ENCODE measurements at regions not wholly inside any gene's neighbourhood (a gene's known extent, or its start where the extent isn't known, plus 50 kb on each side); places are given as distances from the start of the nearest gene placed in this dataset.

GRCh38 chr7:15985587-15986384, 299.3 kb upstream of the MEOX2 start:
- H4K91ac ChIP-seq (ENCODE audit: low read length): no peak overlapping the region
- no CpG with 5 or more reads among the region's 2 CpGs for WGBS
- H3K27me3 ChIP-seq (ENCODE audit: control insufficient read depth in 1 of 2, insufficient read depth in 1 of 2, low read length in 2 of 2): no peaks in the 10 kb centered on the region
- DNase-seq: no peak
- peak overlapping the region in 1 of 2 experiments; percentile 61 for H3K4me3 ChIP-seq (ENCODE audit: insufficient read depth in 1 of 2, low read depth in 1 of 2, low read length in 2 of 2)
- no peak overlapping the region for H3K23ac ChIP-seq (ENCODE audit: low read length in 2 of 2)
- no peak overlapping the region for H3K18ac ChIP-seq (ENCODE audit: low read depth in 1 of 2, low read length in 2 of 2)
- H3K4me2 ChIP-seq (ENCODE audit: low read length, poor library complexity, severe bottlenecking): no peak overlapping the region
- H2BK12ac ChIP-seq (ENCODE audit: low read length in 2 of 2): no peak overlapping the region
- H3K4me1 ChIP-seq (ENCODE audit: control insufficient read depth, insufficient read depth, low read depth, low read length): no peaks in the 10 kb centered on the region
- no peak overlapping the region for H2BK5ac ChIP-seq (ENCODE audit: low read depth, low read length, poor library complexity, severe bottlenecking)
- no peak overlapping the region for H2AFZ ChIP-seq (ENCODE audit: low read depth, low read length)
- H2BK15ac ChIP-seq (ENCODE audit: low read depth, poor library complexity, severe bottlenecking): no peak overlapping the region
- no peak overlapping the region for H3K14ac ChIP-seq (ENCODE audit: low read length in 2 of 2)
- no peak overlapping the region for H2AK5ac ChIP-seq (ENCODE audit: low read length, severe bottlenecking)
- H2BK120ac ChIP-seq (ENCODE audit: low read depth, low read length): no peak overlapping the region
- no peak overlapping the region for H3K4ac ChIP-seq (ENCODE audit: low read depth in 1 of 2, low read length in 2 of 2)
- no peak overlapping the region for H4K8ac ChIP-seq (ENCODE audit: low read length)
- peak overlapping the region; percentile 57 for H3K9ac ChIP-seq (ENCODE audit: low read length)
- H3K27ac ChIP-seq (ENCODE audit: low read length, poor library complexity, severe bottlenecking): no peak overlapping the region
- no peaks in the 10 kb centered on the region for H3K9me3 ChIP-seq (ENCODE audit: control insufficient read depth, low read length)
- no peaks in the 10 kb centered on the region for H3K79me1 ChIP-seq (replicated peaks; ENCODE audit: low read length, poor library complexity, severe bottlenecking)
- no peaks in the 10 kb centered on the region for H3K36me3 ChIP-seq (ENCODE audit: control insufficient read depth in 1 of 2, insufficient read depth in 2 of 2, low read depth in 1 of 2, low read length in 2 of 2)

- no peak overlapping the region for H3K27ac ChIP-seq (ENCODE audit: low read length, poor library complexity, severe bottlenecking)
- H2BK120ac ChIP-seq (ENCODE audit: low read depth, low read length): no peak overlapping the region
- no peak overlapping the region for H2AK5ac ChIP-seq (ENCODE audit: low read length, severe bottlenecking)
- H3K4me1 ChIP-seq (ENCODE audit: control insufficient read depth, insufficient read depth, low read depth, low read length): no peaks in the 10 kb centered on the region
- H3K4ac ChIP-seq (ENCODE audit: low read depth in 1 of 2, low read length in 2 of 2): no peak overlapping the region
- H3K14ac ChIP-seq (ENCODE audit: low read length in 2 of 2): no peak overlapping the region
- H3K9ac ChIP-seq (ENCODE audit: low read length): no peak overlapping the region
- no peak overlapping the region for H2AFZ ChIP-seq (ENCODE audit: low read depth, low read length)
- 4% methylated on average over 1 of the region's 3 CpGs for WGBS
- no peak overlapping the region for H3K4me3 ChIP-seq (ENCODE audit: insufficient read depth in 1 of 2, low read depth in 1 of 2, low read length in 2 of 2)
- H2BK15ac ChIP-seq (ENCODE audit: low read depth, poor library complexity, severe bottlenecking): no peak overlapping the region
- H4K91ac ChIP-seq (ENCODE audit: low read length): no peak overlapping the region
- H4K8ac ChIP-seq (ENCODE audit: low read length): no peak overlapping the region
- H3K18ac ChIP-seq (ENCODE audit: low read depth in 1 of 2, low read length in 2 of 2): no peak overlapping the region
- no peaks in the 10 kb centered on the region for H3K79me1 ChIP-seq (replicated peaks; ENCODE audit: low read length, poor library complexity, severe bottlenecking)
- no peaks in the 10 kb centered on the region for H3K36me3 ChIP-seq (ENCODE audit: control insufficient read depth in 1 of 2, insufficient read depth in 2 of 2, low read depth in 1 of 2, low read length in 2 of 2)
- DNase-seq: peak; percentile 67
- H2BK12ac ChIP-seq (ENCODE audit: low read length in 2 of 2): no peak overlapping the region
- H3K23ac ChIP-seq (ENCODE audit: low read length in 2 of 2): no peak overlapping the region
- no peak overlapping the region for H2BK5ac ChIP-seq (ENCODE audit: low read depth, low read length, poor library complexity, severe bottlenecking)
- H3K4me2 ChIP-seq (ENCODE audit: low read length, poor library complexity, severe bottlenecking): no peak overlapping the region
- no peaks in the 10 kb centered on the region for H3K27me3 ChIP-seq (ENCODE audit: control insufficient read depth in 1 of 2, insufficient read depth in 1 of 2, low read length in 2 of 2)
- H3K9me3 ChIP-seq (ENCODE audit: control insufficient read depth, low read length): no peaks in the 10 kb centered on the region
Measured at GRCh38 chr7:15977663-15978062, 291.2 kb upstream of the MEOX2 start.

DNA sequence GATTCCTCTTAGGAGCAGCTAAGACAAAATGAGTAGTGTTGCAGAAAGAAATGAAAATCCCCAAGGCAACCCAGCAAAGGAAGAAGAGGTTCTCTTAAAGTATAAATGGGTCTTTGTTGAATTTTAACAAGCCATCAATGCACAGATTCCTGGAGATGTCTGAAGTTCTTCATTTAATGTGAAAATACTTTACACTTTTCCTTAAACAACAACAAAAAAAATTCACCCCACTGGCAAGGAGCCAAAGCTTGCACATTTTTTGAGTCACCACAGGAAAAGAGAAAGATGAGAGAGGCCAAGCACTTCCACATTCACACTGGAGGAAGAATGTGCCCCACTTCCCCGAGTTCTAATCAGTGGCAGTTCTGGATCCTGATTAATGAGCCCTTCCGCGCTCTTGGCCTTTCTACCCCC, 286.4 kb upstream of the MEOX2 start:
- Histone ChIP-seq H3K79me1 (replicated peaks; ENCODE audit: low read length, poor library complexity, severe bottlenecking) (no peaks in the 10 kb centered on the region), H4K8ac (ENCODE audit: low read length) (no peak overlapping the region), H3K4me1 (ENCODE audit: control insufficient read depth, insufficient read depth, low read depth, low read length) (no peaks in the 10 kb centered on the region), H3K9me3 (ENCODE audit: control insufficient read depth, low read length) (no peaks in the 10 kb centered on the region), H2BK15ac (ENCODE audit: low read depth, poor library complexity, severe bottlenecking) (no peak overlapping the region), H3K4me3 (ENCODE audit: insufficient read depth in 1 of 2, low read depth in 1 of 2, low read length in 2 of 2) (no peak overlapping the region), H2AFZ (ENCODE audit: low read depth, low read length) (no peak overlapping the region), H2BK12ac (ENCODE audit: low read length in 2 of 2) (no peak overlapping the region), H3K27me3 (ENCODE audit: control insufficient read depth in 1 of 2, insufficient read depth in 1 of 2, low read length in 2 of 2) (no peaks in the 10 kb centered on the region), H3K27ac (ENCODE audit: low read length, poor library complexity, severe bottlenecking) (no peak overlapping the region), H3K18ac (ENCODE audit: low read depth in 1 of 2, low read length in 2 of 2) (no peak overlapping the region), H3K4me2 (ENCODE audit: low read length, poor library complexity, severe bottlenecking) (peak overlapping the region; percentile 4), H3K36me3 (ENCODE audit: control insufficient read depth in 1 of 2, insufficient read depth in 2 of 2, low read depth in 1 of 2, low read length in 2 of 2) (no peaks in the 10 kb centered on the region), H3K4ac (ENCODE audit: low read depth in 1 of 2, low read length in 2 of 2) (no peak overlapping the region), H2BK5ac (ENCODE audit: low read depth, low read length, poor library complexity, severe bottlenecking) (no peak overlapping the region), H3K9ac (ENCODE audit: low read length) (no peak overlapping the region), H2AK5ac (ENCODE audit: low read length, severe bottlenecking) (no peak overlapping the region), H3K23ac (ENCODE audit: low read length in 2 of 2) (no peak overlapping the region), H3K14ac (ENCODE audit: low read length in 2 of 2) (no peak overlapping the region), H4K91ac (ENCODE audit: low read length) (no peak overlapping the region), H2BK120ac (ENCODE audit: low read depth, low read length) (no peak overlapping the region)
- peak; percentile 54 for DNase-seq
- WGBS: 0% methylated on average over 2 of the region's 3 CpGs

- no peak overlapping the region for H2BK120ac ChIP-seq (ENCODE audit: low read depth, low read length)
- no peak overlapping the region for H2AK5ac ChIP-seq (ENCODE audit: low read length, severe bottlenecking)
- no peak overlapping the region for H3K14ac ChIP-seq (ENCODE audit: low read length in 2 of 2)
- WGBS: 92% methylated on average over 2 of the region's 3 CpGs
- H3K4me1 ChIP-seq (ENCODE audit: control insufficient read depth, insufficient read depth, low read depth, low read length): no peaks in the 10 kb centered on the region
- H3K4ac ChIP-seq (ENCODE audit: low read depth in 1 of 2, low read length in 2 of 2): no peak overlapping the region
- H3K9me3 ChIP-seq (ENCODE audit: control insufficient read depth, low read length): no peaks in the 10 kb centered on the region
- no peak overlapping the region for H3K4me2 ChIP-seq (ENCODE audit: low read length, poor library complexity, severe bottlenecking)
- DNase-seq: no peak
- no peak overlapping the region for H2BK15ac ChIP-seq (ENCODE audit: low read depth, poor library complexity, severe bottlenecking)
- H2AFZ ChIP-seq (ENCODE audit: low read depth, low read length): no peak overlapping the region
- no peak overlapping the region for H4K8ac ChIP-seq (ENCODE audit: low read length)
- H3K27ac ChIP-seq (ENCODE audit: low read length, poor library complexity, severe bottlenecking): no peak overlapping the region
- no peak overlapping the region for H3K23ac ChIP-seq (ENCODE audit: low read length in 2 of 2)
- no peak overlapping the region for H3K4me3 ChIP-seq (ENCODE audit: insufficient read depth in 1 of 2, low read depth in 1 of 2, low read length in 2 of 2)
- no peaks in the 10 kb centered on the region for H3K27me3 ChIP-seq (ENCODE audit: control insufficient read depth in 1 of 2, insufficient read depth in 1 of 2, low read length in 2 of 2)
- H3K36me3 ChIP-seq (ENCODE audit: control insufficient read depth in 1 of 2, insufficient read depth in 2 of 2, low read depth in 1 of 2, low read length in 2 of 2): no peaks in the 10 kb centered on the region
- H2BK5ac ChIP-seq (ENCODE audit: low read depth, low read length, poor library complexity, severe bottlenecking): no peak overlapping the region
- no peak overlapping the region for H3K18ac ChIP-seq (ENCODE audit: low read depth in 1 of 2, low read length in 2 of 2)
- H3K9ac ChIP-seq (ENCODE audit: low read length): no peak overlapping the region
- H4K91ac ChIP-seq (ENCODE audit: low read length): no peak overlapping the region
- H3K79me1 ChIP-seq (replicated peaks; ENCODE audit: low read length, poor library complexity, severe bottlenecking): no peaks in the 10 kb centered on the region
- H2BK12ac ChIP-seq (ENCODE audit: low read length in 2 of 2): no peak overlapping the region
Measured at GRCh38 chr7:15967551-15967950, 281.1 kb upstream of the MEOX2 start.

Measured in mesenchymal stem cell (in vitro differentiated cells and primary cell).